HEK293T (cell line): ENCODE measurements at regions not wholly inside any gene's neighbourhood (a gene's known extent, or its start where the extent isn't known, plus 50 kb on each side); places are given as distances from the start of the nearest gene placed in this dataset.
"Not testable (repeated sequence)": the region's sequence is repeated elsewhere in the genome, so short reads cannot be mapped to it uniquely, and the experiment has no call there.

Experiments used
- CTCF ChIA-PET: fragments of 350-600 bp; formaldehyde crosslinking; extraction: SDS; loops from one replicate; lab custom pipeline; 2021; ENCODE audit warnings: antibody characterized with exemption, inconsistent platforms; lab: Yijun Ruan, JAX
- POLR2A ChIA-PET: fragments of 350-600 bp; formaldehyde crosslinking; extraction: SDS; loops from one replicate; lab custom pipeline; 2020; ENCODE audit warnings: antibody characterized with exemption, inconsistent platforms; lab: Yijun Ruan, JAX
- DNase-seq: peaks from one replicate; pipeline ENCODE4 v3.0.0; 2012; ENCODE audit warnings: mixed read lengths; ENCODE audit errors: extremely low spot score
- ARNT ChIP-seq: fragments of 450-650 bp; IDR thresholded peaks from 2 replicates; pipeline ENCODE4 v1.6.1; 2017; ENCODE audit warnings: mild to moderate bottlenecking
- BHLHE40 ChIP-seq: fragments of 450-650 bp; IDR thresholded peaks from 2 replicates; pipeline ENCODE4 v1.6.1; 2016; ENCODE audit warnings: mild to moderate bottlenecking, moderate library complexity, borderline replicate concordance
- CTBP1 ChIP-seq: fragments of 450-650 bp; IDR thresholded peaks from 2 replicates; pipeline ENCODE4 v1.6.1; 2016; ENCODE audit warnings: borderline replicate concordance
- ELF4 ChIP-seq: fragments of 450-650 bp; IDR thresholded peaks from 2 replicates; pipeline ENCODE4 v1.6.1; 2017; ENCODE audit warnings: antibody characterized with exemption
- FOXA1 ChIP-seq: fragments of 450-650 bp; IDR thresholded peaks from 2 replicates; pipeline ENCODE4 v1.6.1; 2016; ENCODE audit warnings: mild to moderate bottlenecking
- FOXK2 ChIP-seq: fragments of 450-650 bp; IDR thresholded peaks from 2 replicates; pipeline ENCODE4 v1.6.1; 2016; ENCODE audit warnings: mild to moderate bottlenecking
- FOXM1 ChIP-seq: fragments of 450-650 bp; IDR thresholded peaks from 2 replicates; pipeline ENCODE4 v1.6.1; 2017; ENCODE audit warnings: mild to moderate bottlenecking, borderline replicate concordance
- HDGF ChIP-seq: fragments of 450-650 bp; IDR thresholded peaks from 2 replicates; pipeline ENCODE4 v1.6.1; 2017; ENCODE audit warnings: antibody characterized with exemption, borderline replicate concordance
- L3MBTL2 ChIP-seq: fragments of 450-650 bp; conservative IDR thresholded peaks from 2 replicates; pipeline ENCODE4 v1.6.1; 2016; ENCODE audit warnings: mild to moderate bottlenecking
- LEF1 ChIP-seq: fragments of 450-650 bp; IDR thresholded peaks from 2 replicates; pipeline ENCODE4 v1.6.1; 2017; ENCODE audit warnings: mild to moderate bottlenecking, borderline replicate concordance
- NFRKB ChIP-seq: fragments of 450-650 bp; IDR thresholded peaks from 2 replicates; pipeline ENCODE4 v1.6.1; 2016; ENCODE audit warnings: mild to moderate bottlenecking, moderate library complexity
- PKNOX1 ChIP-seq: fragments of 450-650 bp; IDR thresholded peaks from 2 replicates; pipeline ENCODE4 v1.6.1; 2016
- SP1 ChIP-seq: fragments of 450-650 bp; IDR thresholded peaks from 2 replicates; pipeline ENCODE4 v1.6.1; 2017
- SUZ12 ChIP-seq: fragments of 450-650 bp; IDR thresholded peaks from 2 replicates; pipeline ENCODE4 v1.6.1; 2016; ENCODE audit warnings: mild to moderate bottlenecking
- TARDBP ChIP-seq: fragments of 450-650 bp; IDR thresholded peaks from 2 replicates; pipeline ENCODE4 v1.6.1; 2016
- ZNF384 ChIP-seq: fragments of 450-650 bp; IDR thresholded peaks from 2 replicates; pipeline ENCODE4 v1.6.1; 2016

GRCh38 chr9:2386566-2386965 lies 235.0 kb upstream of the VLDLR start:
- DNase-seq: no peak
- CTCF ChIA-PET: no interaction called here
- POLR2A ChIA-PET: no interaction called here
- no peak for TF ChIP-seq CTBP1
- TF ChIP-seq HDGF: no peak
- TF ChIP-seq PKNOX1: no peak
- TF ChIP-seq FOXM1: no peak
- no peak for TF ChIP-seq FOXK2
- TF ChIP-seq ELF4: no peak
- no peak for TF ChIP-seq FOXA1
- no peak for TF ChIP-seq L3MBTL2

GRCh38 chr9:2387166-2387565 lies 234.4 kb upstream of the VLDLR start:
- ChIA-PET CTCF (no interaction called here), POLR2A (no interaction called here)
- no peak for DNase-seq
- TF ChIP-seq L3MBTL2 (no peak), SP1 (no peak), FOXA1 (no peak), ARNT (no peak), HDGF (no peak), FOXK2 (no peak), BHLHE40 (no peak), FOXM1 (no peak), LEF1 (no peak), CTBP1 (no peak), NFRKB (no peak), ELF4 (no peak)

GRCh38 chr9:2389404-2389803 lies 232.2 kb upstream of the VLDLR start:
- POLR2A ChIA-PET: no interaction called here
- CTCF ChIA-PET: no interaction called here
- no peak for DNase-seq
- no peak for TF ChIP-seq CTBP1
- no peak for TF ChIP-seq L3MBTL2
- no peak for TF ChIP-seq PKNOX1
- no peak for TF ChIP-seq TARDBP
- TF ChIP-seq FOXK2: no peak
- TF ChIP-seq FOXM1: no peak
- no peak for TF ChIP-seq ELF4
- no peak for TF ChIP-seq LEF1
- no peak for TF ChIP-seq SUZ12
- no peak for TF ChIP-seq ZNF384
- no peak for TF ChIP-seq HDGF
- TF ChIP-seq FOXA1: no peak
- TF ChIP-seq NFRKB: no peak
- TF ChIP-seq ARNT: no peak
- TF ChIP-seq BHLHE40: no peak
- no peak for TF ChIP-seq SP1

- CTCF ChIA-PET: no interaction called here
- POLR2A ChIA-PET: no interaction called here
- no peak for TF ChIP-seq TARDBP
- no peak for TF ChIP-seq PKNOX1
- no peak for TF ChIP-seq FOXK2
- TF ChIP-seq BHLHE40: no peak
- no peak for TF ChIP-seq FOXA1
- TF ChIP-seq SP1: no peak
- DNase-seq: no peak
Observed at GRCh38 chr9:2390028-2390427, 231.6 kb upstream of the VLDLR start.

DNA sequence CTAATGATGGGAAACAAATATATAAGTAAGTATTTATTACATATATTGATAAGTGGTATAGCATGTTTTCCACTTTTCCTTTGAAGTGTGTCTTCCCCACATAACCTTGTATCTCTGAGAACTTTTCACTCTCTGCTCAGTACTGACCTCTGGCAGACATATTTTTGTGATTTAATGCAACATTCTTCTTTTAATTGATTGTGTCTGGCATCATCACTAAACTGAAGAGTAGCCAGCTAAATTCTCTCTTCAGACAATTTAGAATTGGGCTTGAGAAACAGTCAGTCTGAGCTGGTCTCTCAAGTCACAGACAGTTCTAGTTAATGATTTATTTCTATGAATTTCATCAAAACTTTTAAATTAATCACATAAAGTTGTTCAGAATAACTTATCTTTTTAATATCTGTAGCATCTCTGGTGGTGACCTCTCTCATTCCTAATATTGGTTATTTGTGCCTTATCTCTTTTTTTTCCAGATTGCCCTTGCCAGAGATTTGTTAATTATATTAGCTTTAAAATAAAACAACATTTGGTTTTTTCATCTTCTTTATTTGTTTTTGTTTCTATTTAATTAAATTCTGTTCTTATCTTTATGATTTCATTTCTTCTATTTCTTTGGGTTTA lies 230.0 kb upstream of the VLDLR start:
- DNase-seq, POLR2A ChIA-PET, CTCF ChIA-PET: not testable (repeated sequence)

GRCh38 chr9:2394087-2394741 lies 227.4 kb upstream of the VLDLR start:
- DNase-seq, CTCF ChIA-PET, POLR2A ChIA-PET: not testable (repeated sequence)

GRCh38 chr9:2395814-2396612 lies 225.6 kb upstream of the VLDLR start:
- TF ChIP-seq L3MBTL2 (no peak), ELF4 (no peak), ARNT (no peak), SP1 (no peak), SUZ12 (no peak), FOXM1 (no peak)
- ChIA-PET CTCF (no interaction called here), POLR2A (no interaction called here)
- no peak for DNase-seq
